ENCODE measurements at regions not wholly inside any gene's neighbourhood (a gene's known extent, or its start where the extent isn't known, plus 50 kb on each side); places are given as distances from the start of the nearest gene placed in this dataset.
"Not testable (repeated sequence)": the region's sequence is repeated elsewhere in the genome, so short reads cannot be mapped to it uniquely, and the experiment has no call there.

GRCh38 chr4:189551931-189552670 is 388.6 kb upstream of the FRG1 start:
- TF ChIP-seq CTCF, EP300, POLR2A (IDR thresholded peaks at IDR 0.05): not testable (repeated sequence)
